Activated B cell treated with CpG ODN at 0.5 μM for 24 hours (primary cell): ENCODE measurements at regions not wholly inside any gene's neighbourhood (a gene's known extent, or its start where the extent isn't known, plus 50 kb on each side); places are given as distances from the start of the nearest gene placed in this dataset.

Experiments used
- ATAC-seq: fragments of 200-7000 bp; cut with Tn5 transposase; one replicate; pipeline ENCODE4 v1.10.0; 2021; ENCODE audit warnings: low read depth, mild to moderate bottlenecking, moderate library complexity
- CTCF ChIA-PET: fragments of 350-600 bp; sonication (Branson Sonifier 250); formaldehyde crosslinking; loops from one replicate; lab custom pipeline; 2021; ENCODE audit warnings: antibody characterized with exemption; lab: Charles Lee
- POLR2A ChIA-PET: fragments of 350-600 bp; sonication (Branson Sonifier 250); formaldehyde crosslinking; loops from one replicate; lab custom pipeline; 2021; ENCODE audit warnings: antibody characterized with exemption; lab: Charles Lee
- DNase-seq: peaks from one replicate; pipeline ENCODE4 v3.0.0; 2022
- H3K27ac Mint-ChIP-seq: one replicate; pipeline ENCODE4 v1.8.0; 2020; ENCODE audit warnings: mixed read lengths
- H3K27me3 Mint-ChIP-seq: one replicate; pipeline ENCODE4 v1.8.0; 2021; ENCODE audit warnings: mixed read lengths
- H3K36me3 Mint-ChIP-seq: one replicate; pipeline ENCODE4 v1.8.0; 2021; ENCODE audit warnings: low read depth, mixed read lengths
- H3K4me1 Mint-ChIP-seq: one replicate; pipeline ENCODE4 v1.8.0; 2021; ENCODE audit warnings: mixed read lengths
- H3K4me3 Mint-ChIP-seq: one replicate; pipeline ENCODE4 v1.8.0; 2020; ENCODE audit warnings: mild to moderate bottlenecking, mixed read lengths
- H3K9me3 Mint-ChIP-seq: one replicate; pipeline ENCODE4 v1.8.0; 2020; ENCODE audit warnings: mixed read lengths
- CTCF ChIP-seq: fragments of 200-600 bp; IDR thresholded peaks from one replicate; pipeline ENCODE4 v1.8.0; 2022; ENCODE audit warnings: antibody characterized with exemption, mild to moderate bottlenecking
- intact Hi-C: fragments of 100-400 bp; cut with micrococcal nuclease; formaldehyde crosslinking; loops from one replicate; pipeline ENCODE4 v1.15.1; 2024

- Mint-ChIP-seq H3K4me1 (no peaks in the 10 kb centered on the region), H3K9me3 (no peaks in the 10 kb centered on the region), H3K27ac (no peak overlapping the region), H3K4me3 (no peak overlapping the region), H3K36me3 (no peaks in the 10 kb centered on the region), H3K27me3 (peaks cover 11% of the 10 kb centered on the region)
- ATAC-seq (no peak), DNase-seq (no peak)
- no peak for TF ChIP-seq CTCF
- POLR2A ChIA-PET = no interaction called here
- intact Hi-C loops = no loop called here
- CTCF ChIA-PET = no interaction called here
Measured at GRCh38 chr6:4581468-4582385, 194.5 kb upstream of the CDYL start.

GRCh38 chr6:4580361-4580760, 195.8 kb upstream of the CDYL start:
- Mint-ChIP-seq H3K9me3 (no peaks in the 10 kb centered on the region), H3K4me3 (no peak overlapping the region), H3K36me3 (no peaks in the 10 kb centered on the region), H3K27me3 (peaks cover 23% of the 10 kb centered on the region), H3K27ac (no peak overlapping the region), H3K4me1 (no peaks in the 10 kb centered on the region)
- TF ChIP-seq CTCF = no peak
- intact Hi-C loops = no loop called here
- no peak for DNase-seq
- POLR2A ChIA-PET = no interaction called here
- CTCF ChIA-PET = no interaction called here
- ATAC-seq = no peak

GRCh38 chr6:4577406-4577805, 198.8 kb upstream of the CDYL start:
- ATAC-seq (no peak), DNase-seq (no peak)
- ChIA-PET POLR2A (no interaction called here), CTCF (no interaction called here)
- no peak overlapping the region for H3K27ac Mint-ChIP-seq
- intact Hi-C loops = no loop called here
- H3K36me3 Mint-ChIP-seq = no peaks in the 10 kb centered on the region
- no peak for TF ChIP-seq CTCF
- H3K27me3 Mint-ChIP-seq = peaks cover 26% of the 10 kb centered on the region
- no peaks in the 10 kb centered on the region for H3K4me1 Mint-ChIP-seq
- no peak overlapping the region for H3K4me3 Mint-ChIP-seq
- peaks cover 2% of the 10 kb centered on the region for H3K9me3 Mint-ChIP-seq

GRCh38 chr6:4575714-4576113, 200.5 kb upstream of the CDYL start:
- ChIA-PET POLR2A (no interaction called here), CTCF (no interaction called here)
- DNase-seq (no peak), ATAC-seq (no peak)
- Mint-ChIP-seq H3K27me3 (peaks cover 26% of the 10 kb centered on the region), H3K4me3 (no peak overlapping the region), H3K9me3 (peaks cover 8% of the 10 kb centered on the region), H3K4me1 (no peaks in the 10 kb centered on the region), H3K36me3 (no peaks in the 10 kb centered on the region), H3K27ac (no peak overlapping the region)
- no peak for TF ChIP-seq CTCF
- intact Hi-C loops = no loop called here

- Mint-ChIP-seq H3K27me3 (peaks cover 22% of the 10 kb centered on the region), H3K9me3 (peaks cover 10% of the 10 kb centered on the region), H3K36me3 (no peaks in the 10 kb centered on the region), H3K4me3 (no peak overlapping the region), H3K4me1 (no peaks in the 10 kb centered on the region), H3K27ac (no peak overlapping the region)
- ChIA-PET POLR2A (no interaction called here), CTCF (no interaction called here)
- no peak for TF ChIP-seq CTCF
- intact Hi-C loops = no loop called here
- ATAC-seq (no peak), DNase-seq (no peak)
Measured at GRCh38 chr6:4574007-4574406, 202.2 kb upstream of the CDYL start.
